ENCODE measurements at regions not wholly inside any gene's neighbourhood (a gene's known extent, or its start where the extent isn't known, plus 50 kb on each side); places are given as distances from the start of the nearest gene placed in this dataset.
A peak's percentile ranks its signal among the peaks of the same experiment; 100 is the strongest.
"Not testable (repeated sequence)": the region's sequence is repeated elsewhere in the genome, so short reads cannot be mapped to it uniquely, and the experiment has no call there.

GRCh38 chr5:91315701-91316100 is 67.4 kb downstream of the ARRDC3 start:
- FAIRE-seq: no peak

DNA sequence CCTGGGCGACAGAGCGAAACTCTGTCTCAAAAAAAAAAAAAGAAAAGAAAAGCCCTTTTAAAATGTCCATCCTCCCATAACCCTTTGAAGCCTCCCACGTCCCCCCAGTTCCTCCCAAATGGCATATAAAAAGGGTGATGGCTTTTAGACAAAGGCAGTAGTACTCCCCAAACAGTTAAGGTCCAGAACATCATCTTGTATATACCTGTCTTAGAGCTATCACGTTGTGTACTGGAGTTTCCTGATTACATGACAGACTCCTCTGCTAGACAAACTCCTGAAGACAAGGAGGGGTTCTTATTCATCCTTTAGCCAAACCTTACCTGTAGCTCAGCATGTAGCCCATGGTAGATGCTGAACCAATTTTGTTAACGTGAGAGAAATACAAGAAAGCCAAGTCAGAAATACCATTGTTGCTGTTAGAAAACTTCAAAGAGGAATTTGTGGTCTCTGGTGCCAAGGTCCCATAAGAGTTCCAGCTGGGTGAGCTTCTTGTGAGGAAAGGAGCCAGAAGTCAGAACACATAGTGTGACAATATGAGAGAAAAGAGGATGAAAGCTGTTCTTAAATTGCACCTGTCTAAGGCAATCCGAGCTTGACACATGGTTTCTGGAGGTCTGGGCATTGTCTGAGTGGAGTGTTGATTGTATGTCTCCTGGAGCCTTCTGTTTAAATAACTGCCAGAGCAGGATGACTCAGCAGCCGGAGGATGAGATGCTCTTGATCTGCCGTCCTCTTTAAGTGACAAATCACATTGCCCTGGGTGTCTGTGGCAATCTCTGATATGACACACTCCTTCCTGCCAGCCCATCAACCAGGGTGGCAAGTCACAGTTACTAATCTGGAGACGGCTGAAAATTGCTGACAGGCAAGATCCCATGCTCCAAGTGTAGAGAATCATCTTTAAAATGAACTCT is 69.1 kb downstream of the ARRDC3 start:
- FAIRE-seq: peak; percentile 88

- no peak for FAIRE-seq
Observed at GRCh38 chr5:91312698-91313097, 70.4 kb downstream of the ARRDC3 start.

- peak; percentile 76 for FAIRE-seq
Observed at GRCh38 chr5:91311697-91312501, 71.2 kb downstream of the ARRDC3 start.

DNA sequence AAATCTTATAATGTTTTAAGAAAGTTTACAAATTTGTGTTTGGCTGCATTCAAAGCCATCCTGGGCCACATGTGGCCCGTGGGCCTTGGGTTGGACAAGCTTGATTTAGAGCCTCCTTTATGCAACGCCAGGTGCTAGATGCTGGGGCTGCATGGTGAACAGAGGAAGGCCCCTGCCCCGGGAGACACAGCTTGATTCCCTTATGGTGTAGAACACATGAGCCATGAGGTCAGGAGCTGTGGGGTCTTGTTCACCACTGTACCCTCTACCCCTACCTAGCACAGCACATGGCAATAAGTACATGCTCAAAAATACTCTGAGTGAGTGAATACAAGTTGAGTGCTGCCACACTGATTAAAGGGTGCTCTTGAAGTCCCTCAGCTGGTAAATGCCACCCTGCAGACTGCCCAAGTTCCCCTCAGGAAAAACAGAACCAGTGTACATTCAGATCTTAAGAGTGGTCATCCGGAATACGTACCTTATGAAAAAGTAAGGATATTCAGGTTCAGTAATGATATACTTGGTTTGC is 71.9 kb downstream of the ARRDC3 start:
- FAIRE-seq: no peak

- not testable (repeated sequence) for FAIRE-seq
Observed at GRCh38 chr5:91308157-91308556, 75.0 kb downstream of the ARRDC3 start.

DNA sequence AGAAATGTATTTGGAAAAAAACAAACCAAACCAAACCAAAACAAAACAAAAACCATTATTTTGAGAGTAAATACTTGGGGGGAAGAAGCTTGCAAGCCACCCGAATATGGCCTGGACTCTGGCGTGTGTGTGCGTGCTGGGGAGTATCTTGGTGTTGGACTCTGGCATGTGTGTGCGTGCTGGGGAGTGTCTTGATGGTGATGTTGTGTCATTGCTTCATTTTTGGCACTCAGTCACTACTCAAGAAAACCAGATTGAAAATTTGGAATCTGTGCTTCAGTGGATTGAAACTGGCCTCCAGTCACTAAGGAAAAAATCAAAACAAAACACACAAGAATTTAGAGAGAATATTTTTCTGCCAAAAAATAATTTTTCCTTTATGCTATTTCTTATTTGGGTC is 76.1 kb downstream of the ARRDC3 start:
- FAIRE-seq: no peak

DNA sequence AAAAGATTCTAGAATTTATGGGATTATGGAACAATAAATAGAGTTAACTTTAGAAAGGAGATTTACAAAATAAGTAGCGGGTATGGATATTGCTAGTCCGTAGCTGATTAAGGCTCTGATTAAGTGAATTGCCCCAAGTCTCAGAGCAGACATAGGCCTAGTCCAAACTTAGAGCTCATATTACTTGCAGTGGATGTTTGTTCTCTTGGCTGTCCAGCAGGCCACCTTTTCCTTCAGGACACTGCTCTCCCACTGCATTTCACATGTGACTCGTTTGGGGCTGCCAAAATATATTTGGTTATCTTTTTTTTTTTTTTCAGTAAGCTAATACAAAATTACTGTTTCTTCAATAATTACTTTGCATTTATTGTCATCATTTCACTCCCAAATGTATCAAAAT is 76.6 kb downstream of the ARRDC3 start:
- FAIRE-seq: no peak

DNA sequence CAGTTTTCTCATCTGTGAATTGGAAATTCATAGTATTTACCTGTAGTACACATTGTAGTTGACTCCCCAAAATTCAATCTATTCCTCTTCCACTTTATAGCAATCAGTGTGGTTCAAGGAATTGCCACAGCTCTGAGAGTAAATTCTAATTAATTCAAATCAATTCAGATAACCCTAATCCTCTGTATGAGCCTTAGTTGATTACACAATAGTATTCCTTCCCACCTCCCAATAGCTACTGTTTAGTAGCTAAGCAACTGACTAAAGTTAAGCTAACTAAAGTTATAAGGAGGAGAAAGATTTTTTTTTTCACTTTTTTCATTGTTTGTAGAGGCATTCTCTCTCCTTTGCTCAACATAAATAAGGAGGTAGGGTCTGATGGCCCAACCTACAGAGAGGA is 77.5 kb downstream of the ARRDC3 start:
- no peak for FAIRE-seq

DNA sequence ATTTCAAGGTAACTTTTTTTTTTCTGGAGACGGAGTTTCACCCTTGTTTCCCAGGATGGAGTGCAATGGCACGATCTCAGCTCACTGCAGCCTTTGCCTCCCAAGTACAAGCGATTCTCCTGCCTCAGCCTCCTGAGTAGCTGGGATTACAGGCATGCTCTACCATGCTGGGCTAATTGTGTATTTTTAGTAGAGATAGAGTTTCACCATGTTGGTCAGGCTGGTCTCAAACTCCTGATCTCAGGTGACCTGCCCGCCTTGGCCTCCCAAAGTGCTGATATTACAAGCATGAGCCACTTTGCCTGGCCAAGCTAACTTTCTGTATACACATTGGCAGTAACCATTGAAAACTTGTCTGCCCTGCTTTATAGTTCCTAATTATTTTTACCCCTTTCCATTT is 79.1 kb downstream of the ARRDC3 start:
- FAIRE-seq: not testable (repeated sequence)

DNA sequence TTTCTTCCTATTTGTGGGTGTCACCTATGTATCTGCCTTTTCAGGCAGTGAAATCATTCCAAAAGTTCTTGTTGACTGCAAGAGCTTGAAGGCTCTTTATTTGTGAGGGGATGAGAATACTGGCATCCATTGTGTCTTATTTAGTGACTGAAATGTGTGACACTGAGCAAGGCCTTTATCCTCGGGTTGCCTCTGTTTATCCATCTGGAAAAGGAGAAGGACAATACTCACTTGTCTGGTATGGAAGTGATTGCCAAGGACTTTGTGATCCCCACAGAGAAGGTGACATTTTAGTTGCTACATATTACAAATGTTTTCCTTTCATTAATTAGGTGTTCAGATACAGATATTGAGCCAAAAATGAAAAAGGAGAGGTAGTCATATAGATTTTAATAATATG is 80.2 kb downstream of the ARRDC3 start:
- FAIRE-seq: no peak

GRCh38 chr5:91302305-91302704 is 80.8 kb downstream of the ARRDC3 start:
- no peak for FAIRE-seq

- no peak for FAIRE-seq
Observed at GRCh38 chr5:91301106-91301846, 81.8 kb downstream of the ARRDC3 start.

DNA sequence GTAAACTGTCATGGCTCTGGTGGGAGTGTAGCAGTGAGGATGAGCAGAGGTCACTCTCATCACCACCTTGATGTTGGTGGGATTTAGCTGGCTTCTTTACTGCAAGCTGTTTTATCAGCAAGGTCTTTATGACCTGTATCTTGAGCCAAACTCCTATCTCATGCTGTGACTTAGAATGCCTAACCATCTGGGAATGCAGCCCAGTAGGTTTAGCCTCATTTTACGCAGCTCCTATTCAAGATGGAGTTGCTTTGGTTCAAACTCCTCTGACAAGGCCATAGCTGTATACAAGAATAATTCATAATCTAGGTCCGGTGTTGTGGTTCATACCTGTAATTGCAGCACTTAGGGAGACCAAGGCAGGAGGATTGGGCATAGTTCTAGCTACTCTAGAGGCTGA is 85.1 kb downstream of the ARRDC3 start:
- FAIRE-seq: no peak

- no peak for FAIRE-seq
Observed at GRCh38 chr5:91296674-91297143, 86.4 kb downstream of the ARRDC3 start.

- FAIRE-seq: not testable (repeated sequence)
Observed at GRCh38 chr5:91296102-91296501, 87.0 kb downstream of the ARRDC3 start.

GRCh38 chr5:91293131-91293530 is 90.0 kb downstream of the ARRDC3 start:
- no peak for FAIRE-seq

DNA sequence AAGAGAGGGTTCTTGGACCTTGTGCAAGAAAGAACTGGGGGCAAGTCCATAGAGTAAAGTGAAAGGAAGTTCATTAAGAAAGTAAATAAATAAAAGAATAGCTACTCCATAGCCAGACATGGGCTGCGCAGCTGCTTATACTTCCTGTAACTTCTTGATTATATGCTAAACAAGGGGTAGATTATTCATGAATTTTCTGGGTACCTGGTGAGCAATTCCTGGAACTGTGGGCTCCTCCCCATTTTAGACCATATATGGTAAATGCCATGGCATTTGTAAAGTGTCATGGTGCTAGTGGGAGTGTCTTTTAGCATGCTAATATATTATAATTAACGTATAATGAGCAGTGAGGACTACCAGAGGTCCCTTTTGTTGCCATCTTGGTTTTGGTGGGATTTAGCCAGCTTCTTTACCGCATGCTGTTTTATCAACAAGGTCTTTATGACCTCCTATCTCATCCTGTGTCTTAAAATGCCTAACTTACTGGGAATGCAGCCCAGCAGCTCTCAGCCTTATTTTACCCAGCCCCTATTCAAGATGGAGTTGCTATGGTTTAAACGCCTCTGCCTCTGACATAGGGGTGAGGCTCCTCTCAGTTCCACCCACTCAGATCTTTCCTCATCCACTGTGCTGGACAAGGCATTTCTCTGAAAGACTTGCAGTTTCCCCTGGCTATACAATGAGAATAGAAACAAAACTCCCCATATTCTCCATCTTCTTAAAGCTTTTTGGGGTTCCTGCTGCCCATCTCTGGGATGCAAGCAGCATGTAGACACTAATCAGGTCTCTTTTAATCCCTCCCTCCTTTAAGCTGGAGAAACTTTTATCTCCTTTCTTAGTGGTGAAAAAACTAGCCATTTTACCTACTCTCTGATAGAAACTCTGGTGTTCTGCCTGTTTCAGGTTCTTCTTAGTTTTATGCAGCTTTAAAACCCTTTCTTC is 91.2 kb downstream of the ARRDC3 start:
- no peak for FAIRE-seq

GRCh38 chr5:91288118-91288916 is 94.8 kb downstream of the ARRDC3 start:
- no peak for FAIRE-seq

DNA sequence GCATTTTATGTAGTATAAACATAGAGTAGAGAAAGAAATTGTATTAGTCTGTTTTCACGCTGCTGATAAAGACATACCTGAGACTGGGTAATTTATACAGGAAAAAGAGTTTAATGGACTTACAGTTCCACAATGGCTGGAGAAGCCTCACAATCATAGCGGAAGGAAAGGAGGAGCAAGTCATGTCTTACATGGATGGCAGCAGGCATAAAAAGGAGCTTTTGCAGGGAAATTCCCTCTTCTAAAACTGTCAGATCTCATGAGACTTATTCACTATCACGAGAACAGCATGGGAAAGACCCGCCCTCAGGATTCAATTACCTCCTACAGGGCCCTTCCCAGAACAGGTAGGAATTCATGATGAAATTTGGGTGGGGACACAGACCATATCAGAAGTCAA is 98.1 kb downstream of the ARRDC3 start:
- FAIRE-seq: not testable (repeated sequence)

DNA sequence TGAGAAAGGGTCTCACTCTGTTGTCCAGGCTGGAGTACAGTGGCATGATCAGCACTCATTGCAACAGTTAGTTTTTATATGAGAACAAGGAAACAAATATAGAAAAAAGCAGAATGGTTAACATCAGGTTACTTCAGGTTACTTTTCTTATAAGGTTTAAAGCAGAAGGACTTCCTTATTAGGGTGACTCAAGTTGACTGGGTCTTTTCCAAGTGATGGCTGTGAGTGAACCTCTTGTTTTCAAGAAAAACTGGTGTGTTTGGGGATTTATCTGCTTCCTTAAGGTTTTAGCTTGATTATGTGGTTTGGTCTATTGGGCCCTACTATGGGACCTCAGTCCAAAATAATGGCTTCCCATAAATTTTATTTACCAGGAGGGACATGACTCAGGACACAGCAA is 99.2 kb downstream of the ARRDC3 start:
- FAIRE-seq: peak; percentile 53

Data from islet of Langerhans (tissue), 1 donor.